ENCODE measurements at regions not wholly inside any gene's neighbourhood (a gene's known extent, or its start where the extent isn't known, plus 50 kb on each side); places are given as distances from the start of the nearest gene placed in this dataset.

DNA sequence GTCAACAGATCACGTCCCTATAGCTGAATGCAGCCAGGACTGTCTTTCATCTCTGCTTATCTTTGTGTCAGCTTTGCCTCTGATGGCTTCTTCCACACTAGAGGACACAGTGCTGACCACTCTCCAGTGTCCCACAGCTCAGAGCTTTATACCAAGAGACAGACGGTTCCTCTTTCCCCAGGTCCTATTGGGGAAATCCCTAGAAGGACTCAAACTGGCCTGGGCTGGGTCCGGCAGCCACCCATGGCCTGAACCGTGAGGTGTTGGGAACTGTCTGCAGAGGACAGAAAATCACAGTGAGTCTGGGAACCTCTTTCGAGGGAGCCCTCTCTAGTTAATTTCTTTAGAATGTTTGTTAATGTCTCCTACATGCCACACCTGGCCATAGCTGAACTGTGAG lies 68.3 kb upstream of the SHB start:
- TF ChIP-seq EZH2phosphoT487 (IDR thresholded peaks at IDR 0.05; ENCODE audit: low read depth, severe bottlenecking, unreplicated experiment), result no peak
- TF ChIP-seq, protein P1, sequence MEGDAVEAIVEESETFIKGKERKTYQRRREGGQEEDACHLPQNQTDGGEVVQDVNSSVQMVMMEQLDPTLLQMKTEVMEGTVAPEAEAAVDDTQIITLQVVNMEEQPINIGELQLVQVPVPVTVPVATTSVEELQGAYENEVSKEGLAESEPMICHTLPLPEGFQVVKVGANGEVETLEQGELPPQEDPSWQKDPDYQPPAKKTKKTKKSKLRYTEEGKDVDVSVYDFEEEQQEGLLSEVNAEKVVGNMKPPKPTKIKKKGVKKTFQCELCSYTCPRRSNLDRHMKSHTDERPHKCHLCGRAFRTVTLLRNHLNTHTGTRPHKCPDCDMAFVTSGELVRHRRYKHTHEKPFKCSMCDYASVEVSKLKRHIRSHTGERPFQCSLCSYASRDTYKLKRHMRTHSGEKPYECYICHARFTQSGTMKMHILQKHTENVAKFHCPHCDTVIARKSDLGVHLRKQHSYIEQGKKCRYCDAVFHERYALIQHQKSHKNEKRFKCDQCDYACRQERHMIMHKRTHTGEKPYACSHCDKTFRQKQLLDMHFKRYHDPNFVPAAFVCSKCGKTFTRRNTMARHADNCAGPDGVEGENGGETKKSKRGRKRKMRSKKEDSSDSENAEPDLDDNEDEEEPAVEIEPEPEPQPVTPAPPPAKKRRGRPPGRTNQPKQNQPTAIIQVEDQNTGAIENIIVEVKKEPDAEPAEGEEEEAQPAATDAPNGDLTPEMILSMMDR (IDR thresholded peaks at IDR 0.05; ENCODE audit: poor library complexity), result no peak
